NOMO-1 treated with dmso at 0.1 percent for 144 hours (cell line): ENCODE measurements at regions not wholly inside any gene's neighbourhood (a gene's known extent, or its start where the extent isn't known, plus 50 kb on each side); places are given as distances from the start of the nearest gene placed in this dataset.
"Not testable (repeated sequence)": the region's sequence is repeated elsewhere in the genome, so short reads cannot be mapped to it uniquely, and the experiment has no call there.

Experiments
- DNase-seq: peaks from one replicate; lab custom pipeline; 2025; ENCODE audit not compliant: unreplicated experiment; lab: John Stamatoyannopoulos, UW

- no peak for DNase-seq
Observed at GRCh38 chr20:20797521-20798310, 85.3 kb upstream of the RALGAPA2 start.

- no peak for DNase-seq
Observed at GRCh38 chr20:20796766-20797440, 84.5 kb upstream of the RALGAPA2 start.

- no peak for DNase-seq
Observed at GRCh38 chr20:20795721-20796120, 83.3 kb upstream of the RALGAPA2 start.

DNA sequence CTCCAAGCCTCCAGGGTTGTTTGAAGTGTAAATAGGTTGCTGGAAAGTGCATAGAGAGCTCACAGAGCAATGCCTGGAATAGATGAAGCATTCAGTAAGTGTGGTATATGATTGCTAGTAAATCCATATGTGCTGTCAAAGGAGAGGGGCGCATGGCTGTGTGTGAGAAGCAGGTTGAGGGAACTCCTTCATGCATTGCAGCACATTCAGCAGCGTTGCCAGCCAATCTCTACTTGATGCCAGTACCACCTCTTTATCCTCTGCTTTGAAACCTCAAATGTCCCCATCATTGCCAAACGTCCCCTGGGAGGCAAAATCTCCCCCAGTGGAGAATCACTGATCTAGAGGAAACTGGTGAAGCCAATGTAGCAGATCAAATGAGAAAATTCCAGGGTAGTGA is 82.7 kb upstream of the RALGAPA2 start:
- DNase-seq = no peak

- DNase-seq = no peak
Observed at GRCh38 chr20:20793591-20793990, 81.1 kb upstream of the RALGAPA2 start.

- no peak for DNase-seq
Observed at GRCh38 chr20:20791664-20792568, 79.5 kb upstream of the RALGAPA2 start.

GRCh38 chr20:20788308-20788707 is 75.9 kb upstream of the RALGAPA2 start:
- no peak for DNase-seq

- DNase-seq = peak; percentile 29
Observed at GRCh38 chr20:20786428-20786827, 74.0 kb upstream of the RALGAPA2 start.

- DNase-seq = no peak
Observed at GRCh38 chr20:20785226-20785625, 72.8 kb upstream of the RALGAPA2 start.

GRCh38 chr20:20784450-20784849 is 72.0 kb upstream of the RALGAPA2 start:
- DNase-seq = not testable (repeated sequence)

- DNase-seq = no peak
Observed at GRCh38 chr20:20783450-20783849, 71.0 kb upstream of the RALGAPA2 start.

DNA sequence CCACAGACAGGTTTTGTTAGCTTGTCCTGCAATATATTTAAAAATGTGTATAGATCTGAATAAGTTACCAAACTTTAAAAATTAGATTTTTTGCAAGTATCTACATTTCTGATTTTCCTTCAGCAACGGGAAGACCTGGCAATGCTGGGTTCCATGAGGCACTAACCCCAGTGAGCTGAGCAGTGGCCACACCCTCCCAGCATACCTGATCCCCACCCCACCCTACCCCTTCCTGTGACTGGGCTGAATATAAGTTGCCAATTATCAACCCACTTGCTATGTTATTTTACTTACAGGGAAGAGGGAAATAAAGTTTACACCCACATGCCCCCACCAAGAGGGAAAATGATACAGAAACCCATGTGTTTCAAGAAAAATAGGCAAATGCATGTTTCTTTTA is 70.3 kb upstream of the RALGAPA2 start:
- no peak for DNase-seq

GRCh38 chr20:20782231-20782630 is 69.8 kb upstream of the RALGAPA2 start:
- no peak for DNase-seq

GRCh38 chr20:20781029-20781428 is 68.6 kb upstream of the RALGAPA2 start:
- no peak for DNase-seq

DNA sequence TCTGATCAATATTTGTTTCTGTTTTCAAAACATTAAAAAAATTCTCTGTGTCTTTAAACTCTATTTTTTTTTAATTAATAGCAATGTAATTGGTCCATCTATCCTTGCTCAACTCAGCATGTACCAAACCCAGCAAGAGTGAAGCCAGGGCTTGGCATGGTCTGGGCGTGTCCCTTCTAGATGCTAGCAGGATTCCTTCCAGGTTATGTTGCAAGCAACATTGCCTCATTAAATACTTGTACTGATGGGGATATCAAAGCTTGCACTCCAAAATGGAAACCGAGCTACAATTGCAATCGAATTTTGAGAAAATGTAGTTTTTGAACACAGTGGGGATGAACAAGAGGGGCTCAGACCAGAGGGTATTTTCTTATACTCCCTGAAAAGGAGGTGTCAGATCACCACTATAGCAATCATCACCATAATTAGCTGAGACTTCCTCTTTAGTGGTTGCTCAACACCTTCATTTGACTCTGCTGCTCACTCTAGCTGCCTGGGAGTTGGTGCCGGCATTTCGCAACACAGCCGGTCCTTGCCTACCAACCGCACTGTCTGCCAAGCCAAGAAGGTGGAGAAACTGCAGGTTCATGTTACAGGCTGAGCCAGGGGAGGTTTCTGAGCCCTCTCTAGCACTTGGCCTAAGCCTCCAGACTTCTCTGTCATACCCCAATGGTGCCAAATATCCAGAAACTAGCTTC is 67.8 kb upstream of the RALGAPA2 start:
- DNase-seq = peak; percentile 94

DNA sequence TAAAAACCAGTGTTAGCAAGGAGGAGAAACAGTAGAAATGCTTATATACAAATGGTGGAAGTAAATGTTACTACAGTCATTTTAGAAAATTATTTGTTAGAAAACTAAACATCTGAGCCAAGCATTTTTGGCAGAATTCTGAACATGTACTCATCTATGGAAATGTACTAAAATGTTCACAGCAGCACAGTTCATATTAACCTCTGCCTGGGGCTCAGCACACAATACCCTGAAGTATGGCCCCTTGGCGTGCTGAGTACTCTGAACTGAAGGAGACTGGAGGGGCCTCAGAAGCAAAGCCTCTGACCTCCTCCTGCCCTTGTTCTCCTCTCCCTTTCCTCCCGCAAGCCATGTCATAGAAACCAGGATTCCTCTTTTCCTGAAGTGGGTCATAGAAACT is 66.2 kb upstream of the RALGAPA2 start:
- DNase-seq = no peak

- DNase-seq = no peak
Observed at GRCh38 chr20:20772497-20773085, 60.1 kb upstream of the RALGAPA2 start.

DNA sequence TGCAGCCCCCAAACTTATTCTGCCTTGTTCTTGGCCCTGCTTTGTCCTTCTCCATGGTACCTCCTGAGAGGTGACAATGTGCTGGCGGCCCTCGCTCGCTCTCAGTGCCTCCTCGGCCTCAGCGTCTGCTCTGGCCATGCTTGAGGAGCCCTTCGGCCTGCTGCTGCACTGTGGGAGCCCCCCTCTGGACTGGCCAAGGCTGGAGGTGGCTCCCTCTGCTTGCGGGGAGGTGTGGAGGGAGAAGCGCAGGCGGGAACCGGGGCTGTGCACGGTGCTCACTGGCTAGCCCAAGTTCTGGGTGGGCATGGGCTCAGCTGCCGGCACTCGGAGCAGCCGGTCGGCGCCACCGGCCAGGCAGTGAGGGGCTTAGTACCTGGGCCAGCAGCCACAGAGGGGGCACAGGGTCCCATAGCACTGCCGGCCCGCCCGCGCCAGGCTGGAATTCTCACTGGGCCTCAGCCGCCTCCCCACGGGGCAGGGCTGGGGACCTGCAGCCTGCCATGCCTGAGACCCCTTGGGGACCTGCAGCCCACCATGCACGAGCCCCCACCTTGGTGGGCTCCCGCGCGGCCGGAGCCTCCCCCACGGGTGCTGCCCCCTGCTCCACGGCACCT is 55.9 kb upstream of the RALGAPA2 start:
- DNase-seq = no peak

- DNase-seq = no peak
Observed at GRCh38 chr20:20765696-20766365, 53.4 kb upstream of the RALGAPA2 start.

GRCh38 chr20:20763650-20764049 is 51.2 kb upstream of the RALGAPA2 start:
- DNase-seq = no peak
